ENCODE measurements at regions not wholly inside any gene's neighbourhood (a gene's known extent, or its start where the extent isn't known, plus 50 kb on each side); places are given as distances from the start of the nearest gene placed in this dataset.

GRCh38 chr12:107955966-107956643, 173.0 kb upstream of the WSCD2 start:
- in situ Hi-C loops (cut with MboI; ENCODE audit: low sequenced_read_pairs) (no loop called here), dilution Hi-C loops (cut with HindIII; ENCODE audit: low sequenced_read_pairs, unreplicated experiment) (no loop called here), intact Hi-C loops (cut with micrococcal nuclease) (no loop called here)
- Histone ChIP-seq H3K4me2 (ENCODE audit: low read depth, low read length) (no peak overlapping the region), H3K56ac (ENCODE audit: extremely low read depth, insufficient read depth, low read length) (no peak overlapping the region), H2BK120ac (ENCODE audit: low read depth, low read length) (no peak overlapping the region), H3K9me3 (ENCODE audit: control insufficient read depth, insufficient read depth, low read length) (peaks cover 9% of the 10 kb centered on the region), H2AK9ac (replicated peaks; ENCODE audit: low read depth, low read length, poor library complexity) (no peak overlapping the region), H3K4me3 (ENCODE audit: insufficient read depth, low read depth, low read length) (no peak overlapping the region), H3K9me1 (ENCODE audit: insufficient read depth, low read length) (no peaks in the 10 kb centered on the region), H2BK5ac (ENCODE audit: low read depth, low read length, poor library complexity, severe bottlenecking) (no peak overlapping the region), H3K4me1 (ENCODE audit: control insufficient read depth, insufficient read depth, low read length) (no peaks in the 10 kb centered on the region), H3K36me3 (ENCODE audit: control insufficient read depth, insufficient read depth, low read length) (no peaks in the 10 kb centered on the region), H2BK20ac (ENCODE audit: low read depth, low read length) (no peak overlapping the region), H3K27me3 (ENCODE audit: control insufficient read depth, insufficient read depth, low read length) (no peaks in the 10 kb centered on the region), H3K14ac (replicated peaks; ENCODE audit: low read depth, low read length) (no peak overlapping the region), H4K8ac (ENCODE audit: low read depth in 2 of 2, low read length in 2 of 2) (no peak overlapping the region), H3K9ac (ENCODE audit: low read depth, low read length) (no peak overlapping the region), H4K20me1 (ENCODE audit: insufficient read depth, low read length) (no peaks in the 10 kb centered on the region), H4K5ac (ENCODE audit: low read depth, low read length) (no peak overlapping the region), H3K27ac (ENCODE audit: insufficient read depth, low read length) (no peak overlapping the region), H4K91ac (ENCODE audit: insufficient read depth, low read depth, low read length) (no peak overlapping the region), H3K4ac (ENCODE audit: low read depth, low read length) (no peak overlapping the region), H3K23ac (ENCODE audit: low read depth, low read length) (no peak overlapping the region), H2AFZ (replicated peaks; ENCODE audit: low read length, poor library complexity) (no peak overlapping the region), H3K18ac (ENCODE audit: low read depth, low read length) (no peak overlapping the region), H2BK15ac (ENCODE audit: low read depth, low read length) (no peak overlapping the region), H2AK5ac (ENCODE audit: low read depth, low read length) (no peak overlapping the region), H3K79me1 (ENCODE audit: low read depth in 1 of 2, low read length in 2 of 2) (no peaks in the 10 kb centered on the region)
- 33% methylated on average over 5 of the region's 6 CpGs; no CpG with 5 or more reads in 1 of the 2 experiments for WGBS, 2 experiments (ENCODE audit: extremely low coverage in 2 of 2, insufficient read length in 1 of 2)
- ATAC-seq (ENCODE audit: low read depth) (no peak), DNase-seq (no peak)
- no peak for TF ChIP-seq RAD21 (IDR thresholded peaks at IDR 0.05; ENCODE audit: low read length)
- no peak for TF ChIP-seq SMC3 (IDR thresholded peaks at IDR 0.05; ENCODE audit: low read depth, low read length)
- no peak for TF ChIP-seq RFX5 (IDR thresholded peaks at IDR 0.05; ENCODE audit: low read depth, low read length)
- TF ChIP-seq MAFK (IDR thresholded peaks at IDR 0.05; ENCODE audit: low read depth, low read length): no peak
- TF ChIP-seq MAZ (IDR thresholded peaks at IDR 0.05; ENCODE audit: borderline replicate concordance, low read depth, low read length): no peak
- TF ChIP-seq MXI1 (IDR thresholded peaks at IDR 0.05; ENCODE audit: borderline replicate concordance, low read depth, low read length): no peak
- no peak for TF ChIP-seq CHD1 (IDR thresholded peaks at IDR 0.05; ENCODE audit: low read depth, low read length)
- no peak for TF ChIP-seq FOS (IDR thresholded peaks at IDR 0.05; ENCODE audit: low read depth, low read length)
- TF ChIP-seq POLR2A (IDR thresholded peaks at IDR 0.05; ENCODE audit: low read depth, low read length): no peak
- no peak for TF ChIP-seq NFE2L2 (IDR thresholded peaks at IDR 0.05; ENCODE audit: low read depth, low read length)
- TF ChIP-seq, protein P1, sequence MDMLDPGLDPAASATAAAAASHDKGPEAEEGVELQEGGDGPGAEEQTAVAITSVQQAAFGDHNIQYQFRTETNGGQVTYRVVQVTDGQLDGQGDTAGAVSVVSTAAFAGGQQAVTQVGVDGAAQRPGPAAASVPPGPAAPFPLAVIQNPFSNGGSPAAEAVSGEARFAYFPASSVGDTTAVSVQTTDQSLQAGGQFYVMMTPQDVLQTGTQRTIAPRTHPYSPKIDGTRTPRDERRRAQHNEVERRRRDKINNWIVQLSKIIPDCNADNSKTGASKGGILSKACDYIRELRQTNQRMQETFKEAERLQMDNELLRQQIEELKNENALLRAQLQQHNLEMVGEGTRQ (IDR thresholded peaks at IDR 0.05; ENCODE audit: low read depth, low read length): no peak
- CTCF ChIA-PET: no interaction called here
- no TSS peak for BruUV-seq (replicated peaks)
- POLR2A ChIA-PET (ENCODE audit: unreplicated experiment): no interaction called here

Data from IMR-90 (cell line).